SK-N-SH treated with all-trans-retinoic acid at 6 μM for 48 hours (cell line): ENCODE measurements at regions not wholly inside any gene's neighbourhood (a gene's known extent, or its start where the extent isn't known, plus 50 kb on each side); places are given as distances from the start of the nearest gene placed in this dataset.

Experiments
- ATAC-seq: fragments of 200-7000 bp; cut with Tn5 transposase; 3 replicates; pipeline ENCODE4 v1.9.1; 2020; ENCODE audit warnings: mild to moderate bottlenecking, moderate library complexity
- ARNTL ChIP-seq: fragments of 450-650 bp; formaldehyde crosslinking; IDR thresholded peaks from 2 replicates; pipeline ENCODE4 v1.5.0; 2020; ENCODE audit warnings: low read depth, mild to moderate bottlenecking, moderate library complexity, borderline replicate concordance
- BACH2 ChIP-seq: fragments of 250-450 bp; sonication (Bioruptor Pico); IDR thresholded peaks from 2 replicates; pipeline ENCODE4 v1.9.0; 2021; ENCODE audit warnings: mild to moderate bottlenecking, borderline replicate concordance
- CSDC2 ChIP-seq: fragments of 250-450 bp; sonication (Bioruptor Pico); IDR thresholded peaks from 2 replicates; pipeline ENCODE4 v1.5.0; 2020; ENCODE audit warnings: mild to moderate bottlenecking, moderate library complexity
- ISL1 ChIP-seq: fragments of 250-450 bp; sonication (Bioruptor Pico); IDR thresholded peaks from 2 replicates; pipeline ENCODE4 v2.1.2; 2022; ENCODE audit warnings: mild to moderate bottlenecking, moderate library complexity
- OSR1 ChIP-seq: fragments of 250-450 bp; sonication (Bioruptor Pico); IDR thresholded peaks from 2 replicates; pipeline ENCODE4 v1.8.0; 2022; ENCODE audit warnings: moderate library complexity, mild to moderate bottlenecking, inconsistent platforms
- PATZ1 ChIP-seq: fragments of 250-450 bp; sonication (Bioruptor Pico); IDR thresholded peaks from 2 replicates; pipeline ENCODE4 v1.8.0; 2020; ENCODE audit warnings: mild to moderate bottlenecking, moderate library complexity, borderline replicate concordance
- POU6F1 ChIP-seq: fragments of 250-450 bp; sonication (Bioruptor Pico); IDR thresholded peaks from 2 replicates; pipeline ENCODE4 v1.8.0; 2021; ENCODE audit warnings: low read depth, mild to moderate bottlenecking, moderate library complexity, borderline replicate concordance
- PPARA ChIP-seq: fragments of 250-450 bp; sonication (Bioruptor Pico); IDR thresholded peaks from 2 replicates; pipeline ENCODE4 v1.5.0; 2020; ENCODE audit warnings: mild to moderate bottlenecking, borderline replicate concordance
- RARB ChIP-seq: fragments of 250-450 bp; sonication (Bioruptor Pico); IDR thresholded peaks from 2 replicates; pipeline ENCODE4 v1.8.0; 2021; ENCODE audit warnings: mild to moderate bottlenecking, moderate library complexity
- TCF4 ChIP-seq: fragments of 250-450 bp; sonication (Bioruptor Pico); IDR thresholded peaks from 2 replicates; pipeline ENCODE4 v1.8.0; 2021; ENCODE audit warnings: mild to moderate bottlenecking, moderate library complexity, borderline replicate concordance
- TOX ChIP-seq: fragments of 250-450 bp; sonication (Bioruptor Pico); IDR thresholded peaks from 2 replicates; pipeline ENCODE4 v1.8.0; 2021; ENCODE audit warnings: mild to moderate bottlenecking, moderate library complexity, borderline replicate concordance
- TSHZ2 ChIP-seq: fragments of 250-450 bp; sonication (Bioruptor Pico); IDR thresholded peaks from 2 replicates; pipeline ENCODE4 v1.5.0; 2020; ENCODE audit warnings: mild to moderate bottlenecking, moderate library complexity
- ZC3H10 ChIP-seq: fragments of 250-450 bp; sonication (Bioruptor Pico); IDR thresholded peaks from 2 replicates; pipeline ENCODE4 v1.5.1; 2021; ENCODE audit warnings: mild to moderate bottlenecking, moderate library complexity
- ZFP30 ChIP-seq: fragments of 450-650 bp; formaldehyde crosslinking; IDR thresholded peaks from 2 replicates; pipeline ENCODE4 v1.5.0; 2022; ENCODE audit warnings: mild to moderate bottlenecking, moderate library complexity
- ZNF70 ChIP-seq: fragments of 450-650 bp; formaldehyde crosslinking; IDR thresholded peaks from 2 replicates; pipeline ENCODE4 v1.5.0; 2020; ENCODE audit warnings: mild to moderate bottlenecking, moderate library complexity
- ZNF8 ChIP-seq: fragments of 450-650 bp; formaldehyde crosslinking; IDR thresholded peaks from 2 replicates; pipeline ENCODE4 v1.5.0; 2020; ENCODE audit warnings: mild to moderate bottlenecking, moderate library complexity
- TF ChIP-seq, protein P1 (sequence below): fragments of 250-450 bp; sonication (Bioruptor Pico); IDR thresholded peaks from 2 replicates; pipeline ENCODE4 v1.5.1; 2020; ENCODE audit warnings: low read depth, mild to moderate bottlenecking, moderate library complexity

- TF ChIP-seq TSHZ2 (CRISPR knock-in tag): no peak
- no peak for TF ChIP-seq POU6F1
These were observed 252.7 kb upstream of the HABP2 start (continued) for GRCh38 chr10:113300201-113300600.

DNA sequence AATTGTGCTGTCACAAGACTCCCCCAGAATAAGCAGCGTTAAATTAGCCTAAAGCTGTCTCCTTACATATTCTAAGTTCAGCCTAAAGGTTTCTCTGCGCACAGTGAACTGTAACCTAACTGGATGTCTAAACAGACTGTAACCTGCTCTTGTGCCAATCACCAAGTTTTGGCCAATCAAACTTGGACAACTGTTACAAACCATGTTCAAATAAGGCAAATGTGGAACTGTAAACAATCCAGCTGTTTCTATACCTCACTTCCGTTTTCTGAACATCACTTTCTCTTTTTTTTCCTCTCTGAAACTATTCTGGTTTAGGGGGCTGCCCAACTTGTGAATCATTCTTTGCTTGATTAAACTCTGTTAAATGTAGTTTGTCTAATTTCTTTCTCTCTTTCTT lies 252.2 kb upstream of the HABP2 start:
- no peak for ATAC-seq
- TF ChIP-seq TOX (CRISPR knock-in tag) (no peak), ARNTL (CRISPR knock-in tag) (no peak)

DNA sequence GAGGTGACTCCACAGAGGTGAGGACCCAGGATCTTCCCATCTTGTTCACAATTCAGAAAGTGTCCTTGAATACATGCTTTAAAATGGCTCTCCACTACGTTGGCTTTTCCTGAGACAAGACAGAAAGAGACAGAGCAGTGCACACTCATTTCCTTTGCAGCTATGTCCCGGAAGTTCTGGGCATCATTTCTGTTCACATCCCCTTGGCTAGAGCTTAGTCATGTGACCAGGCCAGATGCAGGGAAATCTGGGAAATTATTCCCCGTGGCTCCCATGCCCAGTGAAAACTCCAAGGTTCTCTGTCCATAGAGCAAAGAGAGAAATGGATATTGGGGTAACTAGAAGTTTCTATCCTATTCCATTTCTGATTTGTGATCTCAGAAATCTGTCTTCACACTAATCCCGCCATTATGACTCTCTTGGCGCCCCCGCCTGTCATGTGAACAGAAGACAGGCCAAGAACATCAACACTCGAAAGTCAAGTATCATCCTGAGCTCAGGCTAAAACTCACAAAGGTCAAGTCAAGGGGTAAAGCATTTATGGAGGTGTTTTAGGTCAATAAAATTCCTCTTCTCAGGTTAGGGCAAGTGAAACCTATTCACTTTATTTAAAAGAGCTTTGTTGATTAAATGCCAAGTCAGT lies 251.4 kb upstream of the HABP2 start:
- TF ChIP-seq BACH2 (CRISPR knock-in tag): no peak
- TF ChIP-seq TOX (CRISPR knock-in tag): no peak
- TF ChIP-seq ZNF70 (CRISPR knock-in tag): no peak
- TF ChIP-seq POU6F1: no peak
- TF ChIP-seq TCF4 (CRISPR knock-in tag): no peak
- no peak for TF ChIP-seq ZC3H10
- no peak for TF ChIP-seq TSHZ2 (CRISPR knock-in tag)
- TF ChIP-seq PPARA (CRISPR knock-in tag): no peak
- no peak for TF ChIP-seq OSR1 (CRISPR knock-in tag)
- no peak for TF ChIP-seq ISL1 (CRISPR knock-in tag)
- no peak for TF ChIP-seq CSDC2 (CRISPR knock-in tag)
- TF ChIP-seq ARNTL (CRISPR knock-in tag): no peak
- no peak for TF ChIP-seq ZFP30 (CRISPR knock-in tag)
- no peak for TF ChIP-seq PATZ1 (CRISPR knock-in tag)
- TF ChIP-seq, protein P1, sequence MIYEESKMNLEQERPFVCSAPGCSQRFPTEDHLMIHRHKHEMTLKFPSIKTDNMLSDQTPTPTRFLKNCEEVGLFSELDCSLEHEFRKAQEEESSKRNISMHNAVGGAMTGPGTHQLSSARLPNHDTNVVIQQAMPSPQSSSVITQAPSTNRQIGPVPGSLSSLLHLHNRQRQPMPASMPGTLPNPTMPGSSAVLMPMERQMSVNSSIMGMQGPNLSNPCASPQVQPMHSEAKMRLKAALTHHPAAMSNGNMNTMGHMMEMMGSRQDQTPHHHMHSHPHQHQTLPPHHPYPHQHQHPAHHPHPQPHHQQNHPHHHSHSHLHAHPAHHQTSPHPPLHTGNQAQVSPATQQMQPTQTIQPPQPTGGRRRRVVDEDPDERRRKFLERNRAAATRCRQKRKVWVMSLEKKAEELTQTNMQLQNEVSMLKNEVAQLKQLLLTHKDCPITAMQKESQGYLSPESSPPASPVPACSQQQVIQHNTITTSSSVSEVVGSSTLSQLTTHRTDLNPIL (CRISPR knock-in tag): no peak
- TF ChIP-seq RARB (CRISPR knock-in tag): no peak
- TF ChIP-seq ZNF8: no peak
- no peak for ATAC-seq
